Uterus (tissue), 2 donors: ENCODE measurements at regions not wholly inside any gene's neighbourhood (a gene's known extent, or its start where the extent isn't known, plus 50 kb on each side); places are given as distances from the start of the nearest gene placed in this dataset.

Source experiments
- POLR2A ChIP-seq, 2 donors: fragments of 450-650 bp; IDR thresholded peaks; one replicate each; pipeline ENCODE4 v1.6.1; 2016; ENCODE audit warnings: antibody characterized with exemption in 2 of 2, mild to moderate bottlenecking in 1 of 2, moderate library complexity in 1 of 2
- TF ChIP-seq, protein P1 (sequence below), 4 experiments: fragments of 200-600 bp in 2 of 4; fragments of 450-650 bp in 2 of 4; sonication (generic) in 2 of 4; IDR thresholded peaks; one replicate each; pipeline ENCODE4 v1.5.1; 2016 to 2019; ENCODE audit warnings: antibody characterized with exemption in 4 of 4, mild to moderate bottlenecking in 2 of 4, moderate library complexity in 1 of 4

- TF ChIP-seq POLR2A (IDR thresholded peaks at IDR 0.05), result no peak
- TF ChIP-seq, protein P1, sequence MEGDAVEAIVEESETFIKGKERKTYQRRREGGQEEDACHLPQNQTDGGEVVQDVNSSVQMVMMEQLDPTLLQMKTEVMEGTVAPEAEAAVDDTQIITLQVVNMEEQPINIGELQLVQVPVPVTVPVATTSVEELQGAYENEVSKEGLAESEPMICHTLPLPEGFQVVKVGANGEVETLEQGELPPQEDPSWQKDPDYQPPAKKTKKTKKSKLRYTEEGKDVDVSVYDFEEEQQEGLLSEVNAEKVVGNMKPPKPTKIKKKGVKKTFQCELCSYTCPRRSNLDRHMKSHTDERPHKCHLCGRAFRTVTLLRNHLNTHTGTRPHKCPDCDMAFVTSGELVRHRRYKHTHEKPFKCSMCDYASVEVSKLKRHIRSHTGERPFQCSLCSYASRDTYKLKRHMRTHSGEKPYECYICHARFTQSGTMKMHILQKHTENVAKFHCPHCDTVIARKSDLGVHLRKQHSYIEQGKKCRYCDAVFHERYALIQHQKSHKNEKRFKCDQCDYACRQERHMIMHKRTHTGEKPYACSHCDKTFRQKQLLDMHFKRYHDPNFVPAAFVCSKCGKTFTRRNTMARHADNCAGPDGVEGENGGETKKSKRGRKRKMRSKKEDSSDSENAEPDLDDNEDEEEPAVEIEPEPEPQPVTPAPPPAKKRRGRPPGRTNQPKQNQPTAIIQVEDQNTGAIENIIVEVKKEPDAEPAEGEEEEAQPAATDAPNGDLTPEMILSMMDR (IDR thresholded peaks at IDR 0.05), result no peak
Measured at GRCh38 chr20:6492271-6493055, 275.0 kb upstream of the BMP2 start.
